A673 (cell line): ENCODE measurements at regions not wholly inside any gene's neighbourhood (a gene's known extent, or its start where the extent isn't known, plus 50 kb on each side); places are given as distances from the start of the nearest gene placed in this dataset.

Source experiments
- BruUV-seq: library from RNA; stranded (reverse); fragments of 400-500 nt; replicated peaks from 2 replicates; lab custom pipeline; 2021; lab: Mats Ljungman, UMichigan
- CTCF ChIA-PET: fragments of 300-600 bp; sonication (Branson Sonifier 250); formaldehyde crosslinking; loops from one replicate; lab custom pipeline; 2022; ENCODE audit warnings: antibody characterized with exemption; lab: Charles Lee
- POLR2A ChIA-PET: fragments of 300-600 bp; sonication (Branson Sonifier 250); formaldehyde crosslinking; loops from one replicate; lab custom pipeline; 2022; ENCODE audit warnings: antibody characterized with exemption; ENCODE audit not compliant: low non-redundant PET; lab: Charles Lee
- DNase-seq: peaks from one replicate; pipeline ENCODE4 v3.0.0-alpha.2; 2015; ENCODE audit warnings: low spot score
- H3K27ac ChIP-seq: fragments of 200-600 bp; sonication (generic); 2 replicates; pipeline ENCODE4 v1.5.1; 2016; ENCODE audit warnings: mixed run types, low read depth, mild to moderate bottlenecking, mixed read lengths, antibody characterized with exemption, low read length; ENCODE audit not compliant: poor library complexity, severe bottlenecking
- H3K27me3 ChIP-seq: fragments of 200-600 bp; sonication (generic); replicated peaks from 2 replicates; pipeline ENCODE4 v1.6.1; 2017; ENCODE audit warnings: mixed run types, low read depth, mild to moderate bottlenecking, mixed read lengths, antibody characterized with exemption, low read length; ENCODE audit not compliant: insufficient read depth, poor library complexity
- H3K36me3 ChIP-seq: fragments of 200-600 bp; sonication (generic); 2 replicates; pipeline ENCODE4 v1.6.1; 2016; ENCODE audit warnings: mixed run types, mild to moderate bottlenecking, mixed read lengths, antibody characterized with exemption, low read length; ENCODE audit not compliant: insufficient read depth, poor library complexity, severe bottlenecking
- H3K4me1 ChIP-seq: fragments of 200-600 bp; sonication (generic); 2 replicates; pipeline ENCODE4 v1.6.1; 2017; ENCODE audit warnings: mixed run types, mild to moderate bottlenecking, mixed read lengths, antibody characterized with exemption, low read length; ENCODE audit not compliant: insufficient read depth, poor library complexity, severe bottlenecking
- H3K4me3 ChIP-seq: fragments of 200-600 bp; sonication (generic); 2 replicates; pipeline ENCODE4 v1.5.1; 2016; ENCODE audit warnings: low read depth, mixed run types, mild to moderate bottlenecking, mixed read lengths, low read length; ENCODE audit not compliant: poor library complexity, severe bottlenecking
- H3K9me3 ChIP-seq: fragments of 200-600 bp; sonication (generic); 2 replicates; pipeline ENCODE4 v1.6.1; 2016; ENCODE audit warnings: mixed run types, low read depth, mild to moderate bottlenecking, mixed read lengths, antibody characterized with exemption, low read length; ENCODE audit not compliant: poor library complexity, severe bottlenecking
- EZH2 ChIP-seq: fragments of 200-600 bp; sonication (generic); IDR thresholded peaks from 2 replicates; pipeline ENCODE4 v1.6.1; 2017; ENCODE audit warnings: borderline replicate concordance, low read depth, mild to moderate bottlenecking, mixed read lengths, antibody characterized with exemption, low read length; ENCODE audit not compliant: poor library complexity, severe bottlenecking
- intact Hi-C: fragments of 100-400 bp; cut with micrococcal nuclease; formaldehyde crosslinking; loops from one replicate; pipeline ENCODE4 v1.10.0; 2022; ENCODE audit not compliant: unreplicated experiment
- TF ChIP-seq, protein P1 (sequence below): fragments of 300-800, 200-600 bp; sonication (generic); conservative IDR thresholded peaks from 2 replicates; pipeline ENCODE4 v1.5.1; 2017; ENCODE audit warnings: low read depth, mild to moderate bottlenecking, antibody characterized with exemption, low read length, moderate library complexity, mixed read lengths

- Histone ChIP-seq H3K9me3 (no peaks in the 10 kb centered on the region), H3K4me3 (no peak overlapping the region), H3K27ac (no peak overlapping the region), H3K4me1 (no peaks in the 10 kb centered on the region), H3K27me3 (no peaks in the 10 kb centered on the region), H3K36me3 (no peaks in the 10 kb centered on the region)
- POLR2A ChIA-PET, result no interaction called here
- no peak for TF ChIP-seq EZH2
- TF ChIP-seq, protein P1, sequence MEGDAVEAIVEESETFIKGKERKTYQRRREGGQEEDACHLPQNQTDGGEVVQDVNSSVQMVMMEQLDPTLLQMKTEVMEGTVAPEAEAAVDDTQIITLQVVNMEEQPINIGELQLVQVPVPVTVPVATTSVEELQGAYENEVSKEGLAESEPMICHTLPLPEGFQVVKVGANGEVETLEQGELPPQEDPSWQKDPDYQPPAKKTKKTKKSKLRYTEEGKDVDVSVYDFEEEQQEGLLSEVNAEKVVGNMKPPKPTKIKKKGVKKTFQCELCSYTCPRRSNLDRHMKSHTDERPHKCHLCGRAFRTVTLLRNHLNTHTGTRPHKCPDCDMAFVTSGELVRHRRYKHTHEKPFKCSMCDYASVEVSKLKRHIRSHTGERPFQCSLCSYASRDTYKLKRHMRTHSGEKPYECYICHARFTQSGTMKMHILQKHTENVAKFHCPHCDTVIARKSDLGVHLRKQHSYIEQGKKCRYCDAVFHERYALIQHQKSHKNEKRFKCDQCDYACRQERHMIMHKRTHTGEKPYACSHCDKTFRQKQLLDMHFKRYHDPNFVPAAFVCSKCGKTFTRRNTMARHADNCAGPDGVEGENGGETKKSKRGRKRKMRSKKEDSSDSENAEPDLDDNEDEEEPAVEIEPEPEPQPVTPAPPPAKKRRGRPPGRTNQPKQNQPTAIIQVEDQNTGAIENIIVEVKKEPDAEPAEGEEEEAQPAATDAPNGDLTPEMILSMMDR, result no peak
- BruUV-seq, result no TSS peak
- no peak for DNase-seq
- intact Hi-C loops, result no loop called here
- CTCF ChIA-PET, result no interaction called here
Measured at GRCh38 chr16:48102083-48103008, 53.4 kb downstream of the ABCC12 start.

DNA sequence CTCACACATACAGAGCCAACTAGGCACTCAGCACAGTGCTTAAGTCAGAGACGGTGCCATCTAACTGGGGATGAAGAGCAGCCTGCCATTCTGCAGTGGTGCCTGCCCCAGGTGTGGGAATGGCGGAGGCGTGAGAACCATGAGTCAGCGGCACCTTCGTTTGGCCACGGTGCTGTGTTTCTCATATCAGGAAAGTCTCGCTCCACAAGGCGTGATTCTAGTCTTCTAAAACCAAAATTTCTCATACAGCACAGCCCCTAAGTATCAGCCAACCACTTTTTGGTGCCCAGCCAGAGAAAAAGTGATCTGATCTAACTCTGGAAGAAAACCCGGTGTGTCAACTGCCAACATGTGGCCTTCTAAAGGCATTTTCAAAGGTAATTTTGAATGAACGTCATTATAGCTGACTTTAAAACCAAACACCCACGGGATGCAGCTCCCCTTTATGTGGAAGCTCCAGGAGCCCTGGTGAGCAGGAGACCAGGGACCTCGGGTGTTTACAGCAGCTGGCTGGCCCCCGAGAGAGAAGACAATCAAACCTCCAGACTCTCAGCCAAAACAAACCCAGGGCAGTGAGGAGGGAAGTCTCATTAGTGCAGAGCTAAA is 54.6 kb downstream of the ABCC12 start:
- Histone ChIP-seq H3K36me3 (no peaks in the 10 kb centered on the region), H3K4me1 (no peaks in the 10 kb centered on the region), H3K9me3 (no peaks in the 10 kb centered on the region), H3K27me3 (no peaks in the 10 kb centered on the region), H3K4me3 (no peak overlapping the region), H3K27ac (no peak overlapping the region)
- no peak for TF ChIP-seq EZH2
- TF ChIP-seq, protein P1, result no peak
- intact Hi-C loops, result no loop called here
- BruUV-seq, result no TSS peak
- ChIA-PET POLR2A (no interaction called here), CTCF (interaction anchor here (0.6 kb wide), 1 partner anchor 56 kb away, joined by 3 read pairs; no protein-coding TSS in a partner anchor)
- DNase-seq, result no peak

DNA sequence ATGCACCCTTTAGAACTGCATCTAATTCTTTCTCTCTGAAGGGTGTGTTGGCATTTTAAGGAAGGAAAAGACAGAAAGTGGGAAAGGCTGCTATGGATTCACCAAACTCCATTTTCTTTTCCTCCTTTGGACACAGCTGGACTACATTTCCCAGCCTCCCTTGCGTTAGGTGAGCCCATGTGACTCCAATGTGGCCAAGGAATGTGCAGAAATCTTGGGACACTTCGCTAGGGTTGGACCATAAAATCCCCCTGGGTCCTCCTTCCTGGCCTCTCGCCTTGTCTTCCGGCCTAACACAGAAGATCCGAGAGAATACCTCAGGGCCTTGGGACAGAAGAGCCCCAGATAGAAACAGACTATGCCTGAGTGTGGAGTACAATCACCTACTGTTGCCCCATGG is 56.3 kb downstream of the ABCC12 start:
- H3K27me3 ChIP-seq, result no peaks in the 10 kb centered on the region
- no peaks in the 10 kb centered on the region for H3K9me3 ChIP-seq
- ChIA-PET POLR2A (no interaction called here), CTCF (no interaction called here)
- intact Hi-C loops, result no loop called here
- no peak overlapping the region for H3K27ac ChIP-seq
- TF ChIP-seq EZH2, result no peak
- TF ChIP-seq, protein P1, result no peak
- no peaks in the 10 kb centered on the region for H3K4me1 ChIP-seq
- no peak overlapping the region for H3K4me3 ChIP-seq
- peak; percentile 19 for DNase-seq
- no TSS peak for BruUV-seq
- H3K36me3 ChIP-seq, result no peaks in the 10 kb centered on the region
